Limb (tissue), 2 donors: ENCODE measurements at regions not wholly inside any gene's neighbourhood (a gene's known extent, or its start where the extent isn't known, plus 50 kb on each side); places are given as distances from the start of the nearest gene placed in this dataset.
A peak's percentile ranks its signal among the peaks of the same experiment; 100 is the strongest.
"Not testable (repeated sequence)": the region's sequence is repeated elsewhere in the genome, so short reads cannot be mapped to it uniquely, and the experiment has no call there.

ENCODE experiments used
- DNase-seq, 2 donors: peaks; one replicate each; pipeline ENCODE4 v3.0.0-alpha.2; 2016; ENCODE audit errors: extremely low spot score in 2 of 2

DNA sequence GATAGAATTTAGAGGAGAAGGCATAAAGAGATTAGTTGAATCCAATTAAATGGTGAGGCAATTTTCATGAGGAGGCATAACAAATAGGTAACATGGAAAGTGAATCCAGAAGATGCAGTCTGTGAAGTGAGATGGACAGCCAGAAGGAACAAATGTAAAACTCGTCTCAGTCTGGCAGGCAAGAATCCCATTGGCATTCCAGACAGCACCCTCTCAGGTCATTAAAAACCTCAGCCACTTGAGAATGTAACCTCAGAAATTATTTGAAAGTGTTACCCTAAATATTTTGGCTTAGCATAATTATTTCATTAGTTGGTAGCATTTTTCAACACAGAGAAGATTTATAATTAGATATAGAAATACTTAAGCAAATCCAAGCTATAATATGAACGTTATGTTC lies 342.3 kb downstream of the LRRC3B start:
- no peak for DNase-seq

DNA sequence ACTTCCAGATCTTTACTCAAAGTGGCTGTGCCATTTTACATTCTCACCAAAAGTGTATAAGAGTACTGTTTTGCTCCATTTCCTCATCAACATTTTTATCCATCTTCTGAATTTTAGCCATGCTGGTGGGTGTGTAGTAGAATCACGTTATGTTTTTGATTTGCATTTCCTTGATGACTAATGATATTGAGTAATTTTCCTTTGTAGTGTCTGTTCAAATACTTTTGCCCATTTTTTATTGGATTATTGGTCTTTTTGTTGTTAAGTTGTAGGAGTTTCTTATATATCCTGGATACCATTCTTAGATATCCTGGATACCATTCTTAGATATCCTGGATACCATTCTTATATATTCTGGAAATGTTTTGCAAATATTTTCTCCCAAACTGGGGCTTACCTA lies 344.9 kb downstream of the LRRC3B start:
- no peak for DNase-seq

DNA sequence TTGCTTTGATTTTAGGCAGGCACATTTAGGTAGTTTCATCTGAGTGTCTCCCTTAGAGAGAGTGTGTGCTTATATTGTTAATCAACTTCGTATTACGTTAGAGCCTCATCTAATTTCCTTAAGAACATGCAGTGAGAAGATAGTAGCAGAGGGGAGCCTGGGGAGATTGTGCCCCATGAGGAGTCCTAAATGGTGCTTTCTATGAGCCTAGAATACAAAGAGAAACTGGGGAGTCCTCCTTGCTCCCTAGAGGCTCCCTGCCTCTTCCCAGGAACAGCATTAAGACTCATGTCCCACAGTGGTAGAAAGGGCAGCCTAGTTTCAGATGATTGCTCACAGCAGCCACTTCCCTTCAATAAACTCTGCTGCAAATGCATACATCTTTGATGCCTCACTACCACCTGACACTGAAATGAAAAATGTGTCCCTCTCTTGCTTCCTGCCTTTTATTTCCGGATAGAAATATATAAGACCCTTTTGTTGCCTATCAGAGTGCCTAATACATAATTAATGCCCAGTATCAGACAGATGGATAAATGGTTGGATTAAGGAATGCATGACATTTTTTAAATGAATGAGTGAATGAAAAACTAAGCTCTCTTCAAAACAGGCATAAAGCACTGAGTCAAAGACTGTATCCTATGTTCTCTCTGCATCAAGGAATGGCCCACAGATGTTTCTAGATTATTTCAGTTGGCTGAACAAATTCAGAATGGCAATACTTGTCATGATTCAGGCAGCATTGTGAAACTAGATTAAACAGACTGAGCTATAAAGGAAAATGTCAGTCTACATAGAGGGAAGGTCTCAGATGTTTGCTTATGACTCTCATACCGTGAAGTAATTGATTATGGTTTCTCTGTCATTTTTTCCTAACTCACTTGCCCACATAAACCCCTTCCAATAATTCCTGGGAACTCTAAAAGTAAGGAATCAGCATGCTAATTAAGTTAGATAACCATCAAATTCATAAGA lies 362.1 kb downstream of the LRRC3B start:
- DNase-seq = peak in 1 of 2 donors; percentile 47

DNA sequence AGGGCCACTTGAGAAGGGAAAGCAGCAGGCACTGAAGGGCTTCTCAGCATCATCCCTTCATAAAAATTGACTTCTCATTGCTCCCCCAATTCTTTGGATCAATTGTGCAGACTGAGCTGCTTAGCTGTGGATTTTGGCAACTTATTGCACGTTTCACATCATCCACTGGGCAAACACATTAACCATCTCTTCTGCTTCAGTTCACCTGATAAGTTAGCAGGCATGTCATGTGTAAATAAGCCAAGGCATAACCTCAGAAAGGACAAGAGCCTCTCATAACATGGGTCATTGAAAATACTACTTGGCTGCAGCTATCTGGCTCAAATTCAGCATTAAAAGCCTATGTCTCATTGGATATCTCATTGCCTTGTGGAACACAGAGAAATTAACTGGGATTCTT lies 366.5 kb downstream of the LRRC3B start:
- no peak for DNase-seq

DNA sequence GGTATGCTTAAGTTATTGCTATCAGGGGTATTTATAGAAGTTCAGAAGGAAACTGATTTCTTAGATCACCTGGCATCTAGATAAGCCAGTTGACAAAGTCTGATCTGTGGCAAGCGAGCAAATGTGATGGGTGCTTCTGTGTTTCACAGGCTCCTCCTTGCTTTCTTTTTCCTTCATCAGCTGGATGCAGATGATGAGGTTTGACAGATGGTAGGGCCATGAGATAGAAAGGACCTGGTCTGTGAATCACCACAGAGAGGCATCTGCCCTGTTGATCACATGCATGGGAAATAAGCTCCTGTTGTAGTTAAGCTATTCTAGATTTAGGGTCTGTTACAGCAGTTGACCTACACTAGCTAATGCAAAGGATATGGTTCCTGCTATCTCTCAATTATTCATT lies 372.0 kb downstream of the NEK10 start:
- no peak for DNase-seq

DNA sequence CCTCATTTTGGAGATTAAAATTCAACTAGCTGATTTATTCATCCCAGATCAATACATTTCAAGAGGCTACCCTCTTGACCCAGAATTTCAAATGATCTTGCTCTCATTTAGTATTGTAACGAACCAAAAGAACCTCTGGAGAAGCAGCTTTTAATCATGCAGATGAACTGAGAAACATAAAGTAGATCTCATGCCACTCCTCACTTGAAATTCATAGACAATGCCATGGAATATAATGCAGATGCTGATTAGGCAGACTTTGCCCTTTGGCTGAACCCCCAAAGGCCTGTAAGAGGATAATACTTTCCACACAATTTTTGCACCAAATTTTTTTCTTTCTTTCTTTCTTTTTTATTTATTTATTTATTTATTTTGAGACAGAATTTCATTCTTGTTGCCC lies 358.3 kb downstream of the NEK10 start:
- DNase-seq = no peak

DNA sequence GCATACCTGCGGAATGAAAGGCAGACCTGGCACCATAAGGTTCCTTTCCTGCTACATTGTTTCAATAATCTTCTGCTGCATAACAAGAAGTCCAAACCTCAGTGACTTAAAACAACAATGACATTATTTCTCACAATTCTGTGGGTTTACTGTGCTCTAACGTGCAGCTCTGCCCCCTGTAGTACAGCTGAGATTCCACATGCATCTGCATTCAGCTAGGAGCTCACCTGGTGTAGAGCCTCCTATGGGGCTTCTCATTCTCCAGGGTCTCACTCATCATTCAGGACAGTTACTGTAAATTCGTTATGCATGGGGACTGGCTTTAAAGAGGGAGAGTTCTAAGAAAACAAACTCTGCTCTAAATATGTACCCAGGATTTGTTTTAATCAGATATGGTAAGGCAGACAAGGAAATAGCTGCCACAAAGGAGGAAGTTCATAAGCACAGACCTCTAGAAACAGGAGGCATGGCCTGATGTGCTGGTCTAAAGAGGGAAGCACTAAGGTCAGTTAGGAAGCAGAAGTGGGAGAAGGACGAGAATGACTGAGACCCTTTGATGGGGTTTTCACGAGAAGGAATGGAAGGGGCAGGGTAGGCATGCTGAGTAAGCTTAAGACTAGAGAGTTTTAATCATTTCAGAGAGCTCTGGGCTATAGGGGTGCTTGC lies 347.0 kb downstream of the NEK10 start:
- DNase-seq = no peak

DNA sequence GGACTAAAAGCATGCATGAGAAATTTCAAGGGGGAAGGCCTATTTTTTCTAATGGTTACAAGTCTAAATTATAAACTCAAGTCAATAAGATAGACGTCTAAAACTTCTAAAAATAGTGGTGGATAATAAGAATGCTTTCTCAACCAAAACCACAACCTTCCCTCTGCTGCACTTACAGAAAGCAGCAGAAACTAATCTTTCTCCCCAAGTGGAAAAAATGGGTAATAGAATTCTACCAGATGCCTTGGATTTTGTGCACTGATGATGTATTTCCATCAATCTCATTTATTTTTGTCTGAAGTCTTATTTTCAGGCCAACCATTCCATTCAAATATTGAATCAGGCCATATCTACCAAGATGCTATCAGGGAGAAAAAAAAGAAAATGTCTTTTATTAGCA lies 344.7 kb downstream of the NEK10 start:
- no peak for DNase-seq

DNA sequence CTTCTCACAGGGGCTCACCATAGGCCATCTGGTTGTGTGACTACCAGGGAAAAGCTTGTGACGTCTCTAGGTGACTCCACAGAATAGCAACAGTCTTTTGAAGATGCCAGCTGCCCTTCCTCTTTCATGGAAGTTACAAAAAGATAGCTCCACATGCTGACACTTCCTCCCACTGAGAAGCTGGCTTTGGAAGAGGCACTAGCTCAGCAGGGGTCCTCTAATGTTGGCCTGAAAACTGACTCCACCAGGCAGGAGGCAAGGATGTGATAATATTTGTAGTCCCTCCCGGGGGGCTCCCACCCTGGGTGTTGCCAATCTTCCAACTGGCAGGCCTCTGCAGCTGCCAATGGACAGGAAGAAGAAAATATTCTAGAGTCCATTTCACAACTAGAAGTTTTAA lies 343.5 kb downstream of the NEK10 start:
- DNase-seq = no peak

DNA sequence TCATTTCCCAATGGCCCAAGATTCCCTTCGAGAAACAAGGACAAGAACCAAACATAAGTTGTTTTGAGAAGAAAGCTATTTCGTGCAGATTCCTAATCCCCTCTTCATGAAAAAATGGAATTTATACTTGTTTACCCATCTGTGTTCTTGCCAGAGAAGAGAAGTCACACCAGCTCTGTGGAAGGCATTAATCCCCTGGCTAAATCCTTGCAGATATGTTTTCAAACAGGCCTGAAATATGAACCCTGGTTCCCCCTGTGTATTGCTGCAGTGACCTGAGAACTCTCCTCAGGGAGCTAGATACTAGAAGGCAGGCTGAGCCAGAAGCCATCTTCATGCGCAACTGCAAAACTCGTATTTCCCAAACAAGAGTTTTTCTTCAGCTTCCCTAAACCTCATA lies 337.7 kb downstream of the NEK10 start:
- no peak for DNase-seq

DNA sequence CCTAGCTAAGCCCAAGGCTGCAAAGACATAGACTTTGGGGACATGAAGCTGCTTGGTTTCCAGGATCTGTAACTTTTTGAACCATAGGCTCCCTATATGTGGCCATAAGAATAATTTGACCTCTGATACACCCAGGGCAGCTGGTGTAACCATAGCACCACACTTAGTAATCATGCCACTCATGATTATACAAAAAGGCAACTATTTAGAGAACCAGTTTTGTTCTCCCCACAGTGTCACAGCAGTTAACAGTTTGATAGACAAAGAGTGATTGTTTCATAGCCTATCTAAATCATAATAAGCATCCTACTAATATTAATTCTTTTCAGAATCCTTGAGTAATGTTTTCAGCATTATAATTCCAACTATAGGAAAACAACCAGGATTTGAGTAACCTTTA lies 334.9 kb downstream of the NEK10 start:
- DNase-seq = no peak

DNA sequence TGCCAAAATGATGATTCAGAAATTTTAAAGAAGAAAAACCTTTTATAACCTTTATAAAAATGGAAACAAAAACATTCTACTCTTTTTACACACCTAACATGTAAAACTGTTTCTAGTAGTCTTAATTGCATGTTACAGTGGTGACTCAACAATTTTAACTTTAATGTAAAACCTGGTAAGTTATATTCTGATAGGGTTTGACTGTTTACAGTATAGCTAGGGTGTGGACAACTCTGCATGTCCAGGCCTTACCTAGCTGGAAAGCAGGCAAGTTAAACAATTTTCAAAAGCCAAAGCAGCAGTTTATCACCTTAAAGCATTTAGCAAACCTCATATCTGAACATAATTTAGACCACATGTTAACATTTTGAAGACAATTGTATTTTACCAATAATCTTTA lies 328.5 kb downstream of the NEK10 start:
- no peak for DNase-seq

DNA sequence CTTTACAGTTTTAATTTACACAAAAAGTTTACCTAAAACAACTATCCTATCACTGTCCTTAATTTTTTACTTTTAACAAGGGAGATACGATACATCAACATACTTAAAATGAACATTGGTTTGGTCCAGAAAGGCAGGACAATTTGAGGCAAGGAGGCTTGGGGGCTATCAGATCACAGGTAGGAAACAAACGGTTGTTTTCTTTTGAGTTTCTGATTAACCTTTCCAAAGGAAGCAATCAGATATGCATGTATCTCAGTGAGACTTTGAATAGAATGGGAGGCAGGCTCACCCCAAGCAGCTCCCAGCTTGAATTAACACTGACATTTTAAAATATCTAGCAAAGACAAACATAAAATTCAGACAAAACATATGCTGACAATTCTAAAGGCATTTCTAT lies 326.6 kb downstream of the NEK10 start:
- DNase-seq = not testable (repeated sequence)

DNA sequence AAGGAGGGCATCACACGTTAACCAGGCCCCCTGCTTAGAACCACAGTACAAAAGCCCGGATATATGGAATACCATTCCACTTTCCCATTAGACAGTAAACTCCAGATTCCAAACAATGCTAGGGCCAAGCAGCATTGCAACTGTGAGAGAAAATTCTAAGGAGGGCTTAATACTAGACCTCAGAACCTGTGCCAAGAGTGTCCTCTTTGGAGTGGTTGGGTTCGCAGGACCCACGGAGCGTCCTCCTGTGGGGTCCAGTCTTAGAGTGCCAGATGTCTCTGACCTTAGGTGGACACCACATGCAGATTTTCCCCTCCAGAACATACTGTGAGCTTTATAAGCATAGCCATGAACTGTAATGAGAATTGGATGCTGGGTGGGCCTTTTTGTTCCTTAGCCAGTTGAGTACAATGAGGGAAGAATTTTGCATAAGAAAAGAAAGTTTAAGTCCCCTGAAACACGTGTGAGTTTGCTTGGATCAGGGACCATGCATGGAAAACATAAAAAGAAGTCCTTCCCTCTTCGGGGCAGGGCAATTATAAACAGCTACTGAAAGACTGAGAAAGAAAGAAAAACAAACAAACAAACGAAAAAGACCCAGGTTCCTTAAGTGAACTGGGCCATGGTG lies 325.7 kb downstream of the NEK10 start:
- no peak for DNase-seq

DNA sequence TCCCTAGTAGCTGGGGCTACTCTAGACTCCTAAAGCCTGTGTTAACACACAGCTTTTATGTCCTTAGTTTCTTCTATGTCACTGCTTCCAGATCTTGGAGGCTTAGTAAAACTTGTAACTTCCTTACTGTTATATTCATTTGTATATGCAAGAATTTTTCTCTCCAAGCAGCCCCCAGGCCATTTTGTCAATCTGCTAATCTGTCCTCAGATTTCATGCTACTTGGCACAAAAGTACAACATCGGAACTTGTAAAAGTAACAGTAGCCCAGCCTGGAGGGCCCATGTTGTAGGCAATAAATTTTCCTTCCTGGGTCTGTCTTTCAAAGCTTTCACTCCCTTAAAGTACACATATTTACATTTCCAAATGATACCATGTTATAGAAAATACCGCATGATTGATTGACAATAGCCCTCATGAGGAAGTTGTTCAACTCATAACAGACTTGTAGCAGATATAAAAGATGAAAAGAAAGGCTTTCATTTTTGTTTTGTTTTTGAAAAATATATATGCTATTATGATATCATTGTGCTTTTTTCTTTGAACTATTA lies 324.2 kb downstream of the NEK10 start:
- DNase-seq = no peak

DNA sequence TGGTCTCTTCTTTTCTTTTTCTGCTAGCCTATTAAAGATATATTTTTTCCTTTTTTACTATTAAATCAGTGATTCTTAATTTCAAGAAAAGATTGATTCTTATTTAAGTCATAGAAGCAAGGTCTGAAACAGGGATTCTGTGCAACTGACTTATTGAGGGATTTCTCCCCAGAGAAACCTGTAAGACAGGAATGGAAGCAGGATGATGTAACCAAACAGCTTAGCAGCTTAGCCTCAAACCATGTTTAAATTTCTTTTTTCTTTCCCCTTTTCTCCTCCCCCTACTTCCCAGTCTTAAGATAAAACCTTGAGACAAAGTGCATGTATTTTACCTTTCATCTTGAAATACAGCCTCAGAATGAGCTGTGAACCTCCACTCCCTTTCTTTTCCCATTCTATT lies 322.8 kb downstream of the NEK10 start:
- DNase-seq = no peak

DNA sequence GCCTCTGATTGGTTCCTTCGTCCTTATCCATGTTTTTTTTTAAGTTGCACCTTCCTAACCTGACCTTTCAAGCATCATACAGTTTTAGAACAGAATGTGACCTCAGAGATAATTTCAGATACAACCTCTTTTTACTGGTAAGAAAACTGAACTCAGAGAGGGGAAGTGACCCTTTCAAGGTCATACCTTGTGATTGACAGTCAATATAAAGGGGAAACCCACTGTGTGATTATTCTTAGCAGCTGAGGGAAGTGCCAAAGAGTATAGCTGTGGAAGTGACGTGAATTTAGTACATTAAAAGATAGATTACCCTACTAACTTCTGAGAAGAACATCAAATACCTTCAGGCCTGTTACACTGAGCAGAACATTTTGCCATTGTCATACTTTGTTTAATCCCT lies 319.4 kb downstream of the NEK10 start:
- no peak for DNase-seq

DNA sequence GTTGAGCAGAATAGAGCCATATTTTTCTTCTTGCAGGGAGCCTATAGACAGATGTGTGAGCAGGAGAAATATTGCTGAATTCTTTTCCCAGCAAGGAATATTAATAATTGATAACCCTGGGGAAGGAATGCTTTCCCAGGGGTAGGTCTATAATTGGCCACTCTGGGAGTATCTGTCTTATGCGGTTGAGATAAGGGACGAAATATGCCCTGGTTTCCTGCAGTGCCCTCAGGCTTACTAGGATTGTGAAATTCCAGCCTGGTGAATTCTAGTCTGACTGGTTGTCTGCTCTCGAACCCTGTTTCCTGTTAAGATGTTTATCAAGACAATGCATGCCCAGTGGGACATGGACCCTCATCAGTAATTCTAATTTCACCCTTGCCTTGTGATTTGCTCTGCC lies 317.7 kb downstream of the NEK10 start:
- DNase-seq = not testable (repeated sequence)

DNA sequence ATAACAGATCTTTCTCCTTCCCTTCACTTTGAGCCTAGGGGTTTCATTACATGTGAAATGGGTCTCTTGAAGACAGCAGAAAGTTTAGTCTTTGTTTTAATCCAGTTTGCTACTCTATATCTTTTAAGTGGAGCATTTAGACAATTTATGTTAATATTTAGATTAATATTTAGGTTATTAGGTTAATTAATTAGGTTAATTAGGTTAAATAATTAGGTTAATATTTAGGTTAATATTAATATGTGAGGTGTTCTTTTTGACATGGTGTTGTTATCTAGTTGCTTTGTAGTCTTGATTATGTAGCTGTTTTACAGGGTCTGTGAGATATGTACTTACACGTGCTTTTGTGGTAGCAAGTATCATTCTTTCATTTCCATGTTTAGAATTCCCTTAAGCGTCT lies 312.9 kb downstream of the NEK10 start:
- DNase-seq = no peak

DNA sequence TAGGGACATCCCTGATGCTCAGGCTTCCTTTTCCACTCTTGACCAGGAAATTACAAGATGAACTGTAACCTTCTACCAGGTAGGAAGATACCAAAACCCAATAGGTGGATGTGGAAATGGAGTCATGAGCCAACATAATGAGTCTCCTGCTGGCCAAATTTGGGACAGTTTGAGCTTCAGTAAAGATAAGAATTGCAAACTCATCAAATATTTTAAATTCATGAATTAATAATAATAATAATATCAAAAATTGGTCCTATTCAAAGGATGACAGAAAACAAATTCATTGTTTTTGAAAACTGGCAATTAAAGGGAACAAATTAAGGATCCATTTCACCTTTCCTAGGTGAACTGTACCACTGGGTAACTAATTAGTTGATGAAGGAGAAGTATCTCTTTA lies 309.7 kb downstream of the NEK10 start:
- DNase-seq = no peak
